KMS-11 (cell line): ENCODE measurements at regions not wholly inside any gene's neighbourhood (a gene's known extent, or its start where the extent isn't known, plus 50 kb on each side); places are given as distances from the start of the nearest gene placed in this dataset.
"Not testable (repeated sequence)": the region's sequence is repeated elsewhere in the genome, so short reads cannot be mapped to it uniquely, and the experiment has no call there.

Experiments used
- H2AFZ ChIP-seq: fragments of 200-600 bp; sonication (generic); 2 replicates; pipeline ENCODE4 v1.6.1; 2016; ENCODE audit warnings: antibody characterized with exemption, mixed run types, low read depth
- H3K27ac ChIP-seq: fragments of 200-600 bp; sonication (generic); 2 replicates; pipeline ENCODE4 v1.6.1; 2016; ENCODE audit warnings: mild to moderate bottlenecking, mixed run types
- H3K27me3 ChIP-seq: fragments of 200-600 bp; sonication (generic); 2 replicates; pipeline ENCODE4 v1.6.1; 2017; ENCODE audit warnings: mild to moderate bottlenecking, low read depth, mixed run types, moderate library complexity; ENCODE audit not compliant: insufficient read depth
- H3K36me3 ChIP-seq: fragments of 200-600 bp; sonication (generic); 2 replicates; pipeline ENCODE4 v1.6.1; 2017; ENCODE audit warnings: mild to moderate bottlenecking, mixed run types; ENCODE audit not compliant: insufficient read depth
- H3K4me1 ChIP-seq: fragments of 200-600 bp; sonication (generic); 2 replicates; pipeline ENCODE4 v1.6.1; 2016; ENCODE audit warnings: mild to moderate bottlenecking, low read depth, mixed run types; ENCODE audit not compliant: poor library complexity, severe bottlenecking
- H3K4me2 ChIP-seq: fragments of 200-600 bp; sonication (generic); 2 replicates; pipeline ENCODE4 v1.7.0; 2016; ENCODE audit warnings: mild to moderate bottlenecking, mixed run types
- H3K4me3 ChIP-seq: fragments of 200-600 bp; sonication (generic); IDR thresholded peaks from 2 replicates; pipeline ENCODE4 v1.6.1; 2017; ENCODE audit warnings: low read depth, low read length, mixed read lengths; ENCODE audit not compliant: insufficient read depth
- H3K79me2 ChIP-seq: fragments of 200-600 bp; sonication (generic); 2 replicates; pipeline ENCODE4 v1.6.1; 2016; ENCODE audit warnings: low read depth, mixed run types; ENCODE audit not compliant: insufficient read depth
- H3K9ac ChIP-seq: fragments of 200-600 bp; sonication (generic); 2 replicates; pipeline ENCODE4 v1.6.1; 2016; ENCODE audit warnings: mild to moderate bottlenecking, mixed run types
- H4K20me1 ChIP-seq: fragments of 200-600 bp; sonication (generic); 2 replicates; pipeline ENCODE4 v1.6.1; 2016; ENCODE audit warnings: mild to moderate bottlenecking, mixed run types; ENCODE audit not compliant: insufficient read depth
- TF ChIP-seq, protein P1 (sequence below): fragments of 200-600 bp; sonication (generic); conservative IDR thresholded peaks from 2 replicates; pipeline ENCODE4 v1.6.1; 2017; ENCODE audit warnings: low read depth, mild to moderate bottlenecking, antibody characterized with exemption, low read length, moderate library complexity, mixed read lengths

DNA sequence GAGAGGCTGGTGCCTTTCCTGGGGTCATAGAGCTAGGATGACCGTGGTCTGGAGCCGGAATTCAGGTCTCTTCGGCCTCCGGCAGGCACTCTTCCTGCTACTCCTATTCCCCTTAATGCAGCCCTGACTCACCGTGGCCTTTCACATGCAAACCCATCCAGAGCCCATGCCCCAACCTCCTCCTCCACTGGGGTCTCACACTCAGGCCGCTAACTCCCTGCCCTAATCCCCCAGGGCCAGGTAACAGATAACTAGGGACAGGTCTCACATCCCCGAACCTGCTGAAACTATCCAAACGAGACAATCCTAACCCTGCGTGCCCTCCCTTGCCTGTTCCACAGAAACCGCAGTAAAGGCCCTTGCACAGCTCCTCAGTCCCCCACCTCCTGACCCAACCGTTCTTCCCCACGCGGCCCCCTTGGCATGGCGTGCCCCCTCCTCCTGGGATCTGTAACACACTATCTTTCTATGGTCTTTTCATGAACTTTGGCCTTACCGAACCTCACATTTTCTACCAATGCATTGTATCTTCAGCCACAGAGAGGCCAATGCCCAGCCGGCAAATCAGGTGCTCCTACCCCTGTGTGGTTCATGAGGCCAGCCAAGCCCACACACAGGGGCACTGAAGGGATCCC is 245.4 kb upstream of the EXOC2 start:
- no peaks in the 10 kb centered on the region for H4K20me1 ChIP-seq
- H3K36me3 ChIP-seq, result no peaks in the 10 kb centered on the region
- no peak overlapping the region for H3K9ac ChIP-seq
- no peak overlapping the region for H3K4me3 ChIP-seq
- no peaks in the 10 kb centered on the region for H3K79me2 ChIP-seq
- no peak overlapping the region for H2AFZ ChIP-seq
- no peak overlapping the region for H3K27ac ChIP-seq
- H3K27me3 ChIP-seq, result no peaks in the 10 kb centered on the region
- TF ChIP-seq, protein P1, sequence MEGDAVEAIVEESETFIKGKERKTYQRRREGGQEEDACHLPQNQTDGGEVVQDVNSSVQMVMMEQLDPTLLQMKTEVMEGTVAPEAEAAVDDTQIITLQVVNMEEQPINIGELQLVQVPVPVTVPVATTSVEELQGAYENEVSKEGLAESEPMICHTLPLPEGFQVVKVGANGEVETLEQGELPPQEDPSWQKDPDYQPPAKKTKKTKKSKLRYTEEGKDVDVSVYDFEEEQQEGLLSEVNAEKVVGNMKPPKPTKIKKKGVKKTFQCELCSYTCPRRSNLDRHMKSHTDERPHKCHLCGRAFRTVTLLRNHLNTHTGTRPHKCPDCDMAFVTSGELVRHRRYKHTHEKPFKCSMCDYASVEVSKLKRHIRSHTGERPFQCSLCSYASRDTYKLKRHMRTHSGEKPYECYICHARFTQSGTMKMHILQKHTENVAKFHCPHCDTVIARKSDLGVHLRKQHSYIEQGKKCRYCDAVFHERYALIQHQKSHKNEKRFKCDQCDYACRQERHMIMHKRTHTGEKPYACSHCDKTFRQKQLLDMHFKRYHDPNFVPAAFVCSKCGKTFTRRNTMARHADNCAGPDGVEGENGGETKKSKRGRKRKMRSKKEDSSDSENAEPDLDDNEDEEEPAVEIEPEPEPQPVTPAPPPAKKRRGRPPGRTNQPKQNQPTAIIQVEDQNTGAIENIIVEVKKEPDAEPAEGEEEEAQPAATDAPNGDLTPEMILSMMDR, result no peak
- no peak overlapping the region for H3K4me2 ChIP-seq
- H3K4me1 ChIP-seq, result no peaks in the 10 kb centered on the region

DNA sequence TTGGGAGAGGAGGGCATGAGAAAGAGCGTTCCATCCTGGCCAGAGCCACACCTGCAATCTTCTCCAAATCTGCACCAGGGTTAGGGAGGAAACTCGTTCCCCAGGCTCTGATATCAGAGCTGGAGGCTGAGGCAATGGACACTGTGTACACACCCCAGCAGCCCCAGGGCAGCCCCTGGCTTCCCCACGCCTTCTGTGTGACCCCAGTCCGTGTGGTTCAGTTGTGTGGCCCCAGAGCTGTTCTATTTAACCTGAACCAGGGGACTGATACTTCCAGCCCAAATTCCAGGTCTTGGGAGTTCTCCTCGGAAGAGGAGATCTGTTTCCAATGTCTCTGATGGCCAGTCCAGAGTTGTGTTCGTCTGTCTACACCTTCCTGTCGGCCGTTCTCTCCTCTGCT is 242.6 kb upstream of the EXOC2 start:
- TF ChIP-seq, protein P1, result no peak
- H3K36me3 ChIP-seq, result no peaks in the 10 kb centered on the region
- H3K9ac ChIP-seq, result no peak overlapping the region

DNA sequence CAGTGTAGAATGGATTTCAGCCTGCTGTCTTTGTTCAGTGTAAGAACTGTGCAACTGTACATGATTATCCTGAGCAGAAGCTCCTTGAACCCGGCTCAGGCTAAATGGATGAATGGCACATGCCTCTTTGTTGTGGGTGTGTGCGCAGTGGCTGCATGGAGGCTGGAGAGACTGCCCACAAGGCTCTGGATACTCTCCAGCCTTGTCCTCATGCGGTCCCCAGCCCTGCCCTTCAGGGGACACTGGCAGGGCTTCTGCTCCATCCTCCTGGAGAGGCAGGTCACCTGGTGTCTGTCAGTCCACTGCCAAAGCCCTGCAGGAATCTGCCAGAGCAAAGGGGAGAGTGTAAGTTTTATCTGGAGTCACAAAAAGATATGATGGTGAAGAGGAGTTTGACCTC is 241.7 kb upstream of the EXOC2 start:
- Histone ChIP-seq H3K27me3 (no peaks in the 10 kb centered on the region), H3K79me2 (no peaks in the 10 kb centered on the region), H3K4me3 (no peak overlapping the region), H3K27ac (no peak overlapping the region), H3K36me3 (no peaks in the 10 kb centered on the region), H2AFZ (no peak overlapping the region), H3K4me2 (no peak overlapping the region), H4K20me1 (no peaks in the 10 kb centered on the region), H3K4me1 (no peaks in the 10 kb centered on the region), H3K9ac (no peak overlapping the region)
- TF ChIP-seq, protein P1, result no peak

More for the DNA sequence above, 242.6 kb upstream of the EXOC2 start:
- H3K27me3 ChIP-seq, result no peaks in the 10 kb centered on the region
- H3K4me2 ChIP-seq, result no peak overlapping the region
- no peak overlapping the region for H3K4me3 ChIP-seq
- no peak overlapping the region for H2AFZ ChIP-seq
- no peak overlapping the region for H3K27ac ChIP-seq
- no peaks in the 10 kb centered on the region for H3K79me2 ChIP-seq
- H4K20me1 ChIP-seq, result no peaks in the 10 kb centered on the region
- no peaks in the 10 kb centered on the region for H3K4me1 ChIP-seq

DNA sequence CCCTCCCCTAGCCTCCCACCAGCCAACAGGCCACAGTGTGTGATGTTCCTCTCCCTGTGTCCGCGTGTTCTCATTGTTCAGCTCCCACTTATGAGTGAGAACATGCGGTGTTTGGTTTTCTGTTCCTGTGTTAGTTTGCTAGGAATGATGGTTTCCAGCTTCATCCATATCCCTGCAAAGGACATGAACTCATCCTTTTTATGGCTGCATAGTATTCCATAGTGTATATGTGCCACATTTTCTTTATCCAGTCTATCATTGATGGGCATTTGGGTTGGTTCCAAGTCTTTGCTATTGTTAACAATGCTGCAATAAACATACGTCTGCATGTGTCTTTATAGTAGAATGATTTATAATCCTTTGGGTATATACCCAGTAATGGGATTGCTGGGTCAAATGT is 239.0 kb upstream of the EXOC2 start:
- not testable (repeated sequence) for H3K4me3 ChIP-seq, H3K4me1 ChIP-seq, H2AFZ ChIP-seq

DNA sequence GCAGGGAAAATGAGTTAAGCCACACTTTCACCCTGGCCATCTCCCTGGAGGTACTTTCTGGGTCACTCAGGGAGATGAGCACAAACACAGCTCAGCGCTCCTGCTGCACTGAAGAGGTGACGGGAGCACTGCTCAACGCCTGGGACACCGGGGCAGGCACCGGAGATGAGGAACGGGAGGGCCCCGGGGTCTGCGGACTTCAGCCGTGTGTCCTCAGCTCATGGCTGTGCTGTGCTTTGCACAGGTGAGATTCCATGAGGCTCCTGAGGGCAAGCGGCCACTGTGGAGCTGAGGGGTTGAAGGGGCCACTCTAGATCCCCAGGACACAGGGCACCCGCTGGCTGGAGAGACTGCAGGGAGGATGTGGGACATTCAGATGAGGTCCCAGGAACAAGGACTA is 234.2 kb upstream of the EXOC2 start:
- H3K27me3 ChIP-seq, result no peaks in the 10 kb centered on the region
- TF ChIP-seq, protein P1, result no peak
- no peak overlapping the region for H3K9ac ChIP-seq
- H3K36me3 ChIP-seq, result no peaks in the 10 kb centered on the region
- no peaks in the 10 kb centered on the region for H4K20me1 ChIP-seq
- no peak overlapping the region for H3K4me2 ChIP-seq
- no peaks in the 10 kb centered on the region for H3K79me2 ChIP-seq
- H3K27ac ChIP-seq, result no peak overlapping the region
- H3K4me3 ChIP-seq, result no peak overlapping the region
- H3K4me1 ChIP-seq, result no peaks in the 10 kb centered on the region
- no peak overlapping the region for H2AFZ ChIP-seq

More for the DNA sequence above, 239.0 kb upstream of the EXOC2 start:
- H3K9ac ChIP-seq, H3K4me2 ChIP-seq, H3K27me3 ChIP-seq, H3K36me3 ChIP-seq, H3K27ac ChIP-seq, H4K20me1 ChIP-seq, H3K79me2 ChIP-seq: not testable (repeated sequence)
